ENCODE measurements at regions not wholly inside any gene's neighbourhood (a gene's known extent, or its start where the extent isn't known, plus 50 kb on each side); places are given as distances from the start of the nearest gene placed in this dataset.

- TF ChIP-seq CTCF (conservative IDR thresholded peaks at IDR 0.05 in 1 of 2, IDR thresholded peaks at IDR 0.05 in 1 of 2; ENCODE audit: low read depth in 1 of 2, low read length in 2 of 2) (no peak), EZH2 (IDR thresholded peaks at IDR 0.05; ENCODE audit: low read length, missing control alignments) (no peak)
Observed at GRCh38 chr15:96408591-96409183, 78.2 kb downstream of the NR2F2 start.

Measured in fibroblast of lung (primary cell).